Uterus (tissue), 3 donors: ENCODE measurements at regions not wholly inside any gene's neighbourhood (a gene's known extent, or its start where the extent isn't known, plus 50 kb on each side); places are given as distances from the start of the nearest gene placed in this dataset.
"Not testable (repeated sequence)": the region's sequence is repeated elsewhere in the genome, so short reads cannot be mapped to it uniquely, and the experiment has no call there.

Source experiments
- DNase-seq, 2 donors: peaks; one replicate each; pipeline ENCODE4 v3.0.0-alpha.2; 2019 to 2020
- H3K27ac ChIP-seq, 2 donors: fragments of 200-600 bp; sonication (generic); 1 replicate in 1 of 2; 2 replicates in 1 of 2; pipeline ENCODE4 v1.5.1; 2016 to 2018
- H3K27me3 ChIP-seq, 2 donors: fragments of 200-600 bp; sonication (generic); one replicate each; pipeline ENCODE4 v1.5.1; 2018 to 2019; ENCODE audit warnings: control low read depth in 1 of 2
- H3K36me3 ChIP-seq, 2 donors: fragments of 200-600 bp; sonication (generic); one replicate each; pipeline ENCODE4 v1.5.1; 2019; ENCODE audit warnings: control low read depth in 1 of 2
- H3K4me1 ChIP-seq, 2 donors: fragments of 200-600 bp; sonication (generic); one replicate each; pipeline ENCODE4 v1.5.1; 2018 to 2019; ENCODE audit warnings: control low read depth in 1 of 2
- H3K4me3 ChIP-seq, 2 donors: fragments of 200-600 bp; sonication (generic); 1 replicate in 1 of 2; 2 replicates in 1 of 2; pipeline ENCODE4 v1.5.1; 2018 to 2019; ENCODE audit warnings: mild to moderate bottlenecking in 1 of 2
- H3K9me3 ChIP-seq, 2 donors: fragments of 200-600 bp; sonication (generic); one replicate each; pipeline ENCODE4 v1.5.1; 2019; ENCODE audit warnings: control low read depth in 1 of 2
- POLR2A ChIP-seq, 2 donors: fragments of 450-650 bp; IDR thresholded peaks; one replicate each; pipeline ENCODE4 v1.6.1; 2016; ENCODE audit warnings: antibody characterized with exemption in 2 of 2, mild to moderate bottlenecking in 1 of 2, moderate library complexity in 1 of 2
- intact Hi-C: fragments of 100-400 bp; cut with DNase I; formaldehyde crosslinking; loops from one replicate; pipeline ENCODE4 v1.15.1; 2023; ENCODE audit warnings: low total_unique reads
- TF ChIP-seq, protein P1 (sequence below), 4 experiments: fragments of 200-600 bp in 2 of 4; fragments of 450-650 bp in 2 of 4; sonication (generic) in 2 of 4; IDR thresholded peaks; one replicate each; pipeline ENCODE4 v1.5.1; 2016 to 2019; ENCODE audit warnings: antibody characterized with exemption in 4 of 4, mild to moderate bottlenecking in 2 of 4, moderate library complexity in 1 of 4
- donor health status: DM: yes; HTN: yes; CAD: no.

DNA sequence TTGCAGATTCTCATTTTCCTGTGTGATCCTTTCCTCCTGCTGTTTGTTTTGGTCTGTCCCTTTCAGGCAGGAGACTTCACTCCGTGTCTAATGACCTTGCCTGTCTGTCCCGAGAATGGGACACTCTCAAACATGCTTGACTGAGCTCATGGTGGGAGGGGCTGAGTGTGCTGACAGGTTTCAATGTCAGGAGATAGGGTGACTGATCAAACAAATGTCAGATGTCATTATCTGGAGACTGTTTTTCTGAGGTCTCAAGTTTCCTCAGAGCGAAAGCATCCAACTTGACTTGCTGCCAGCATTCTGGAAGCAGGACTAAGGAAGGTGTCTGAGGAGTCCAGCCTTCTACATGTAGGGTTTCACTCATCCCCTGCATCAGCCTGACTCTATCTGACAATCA lies 228.8 kb upstream of the KIAA1217 start:
- H3K27me3 ChIP-seq: no peaks in the 10 kb centered on the region
- no peaks in the 10 kb centered on the region for H3K4me1 ChIP-seq
- DNase-seq: no peak
- no peaks in the 10 kb centered on the region for H3K9me3 ChIP-seq
- H3K27ac ChIP-seq: no peak overlapping the region
- intact Hi-C loops: no loop called here
- no peaks in the 10 kb centered on the region for H3K36me3 ChIP-seq
- TF ChIP-seq, protein P1, sequence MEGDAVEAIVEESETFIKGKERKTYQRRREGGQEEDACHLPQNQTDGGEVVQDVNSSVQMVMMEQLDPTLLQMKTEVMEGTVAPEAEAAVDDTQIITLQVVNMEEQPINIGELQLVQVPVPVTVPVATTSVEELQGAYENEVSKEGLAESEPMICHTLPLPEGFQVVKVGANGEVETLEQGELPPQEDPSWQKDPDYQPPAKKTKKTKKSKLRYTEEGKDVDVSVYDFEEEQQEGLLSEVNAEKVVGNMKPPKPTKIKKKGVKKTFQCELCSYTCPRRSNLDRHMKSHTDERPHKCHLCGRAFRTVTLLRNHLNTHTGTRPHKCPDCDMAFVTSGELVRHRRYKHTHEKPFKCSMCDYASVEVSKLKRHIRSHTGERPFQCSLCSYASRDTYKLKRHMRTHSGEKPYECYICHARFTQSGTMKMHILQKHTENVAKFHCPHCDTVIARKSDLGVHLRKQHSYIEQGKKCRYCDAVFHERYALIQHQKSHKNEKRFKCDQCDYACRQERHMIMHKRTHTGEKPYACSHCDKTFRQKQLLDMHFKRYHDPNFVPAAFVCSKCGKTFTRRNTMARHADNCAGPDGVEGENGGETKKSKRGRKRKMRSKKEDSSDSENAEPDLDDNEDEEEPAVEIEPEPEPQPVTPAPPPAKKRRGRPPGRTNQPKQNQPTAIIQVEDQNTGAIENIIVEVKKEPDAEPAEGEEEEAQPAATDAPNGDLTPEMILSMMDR (IDR thresholded peaks at IDR 0.05): no peak
- no peak for TF ChIP-seq POLR2A (IDR thresholded peaks at IDR 0.05)
- H3K4me3 ChIP-seq: no peak overlapping the region

DNA sequence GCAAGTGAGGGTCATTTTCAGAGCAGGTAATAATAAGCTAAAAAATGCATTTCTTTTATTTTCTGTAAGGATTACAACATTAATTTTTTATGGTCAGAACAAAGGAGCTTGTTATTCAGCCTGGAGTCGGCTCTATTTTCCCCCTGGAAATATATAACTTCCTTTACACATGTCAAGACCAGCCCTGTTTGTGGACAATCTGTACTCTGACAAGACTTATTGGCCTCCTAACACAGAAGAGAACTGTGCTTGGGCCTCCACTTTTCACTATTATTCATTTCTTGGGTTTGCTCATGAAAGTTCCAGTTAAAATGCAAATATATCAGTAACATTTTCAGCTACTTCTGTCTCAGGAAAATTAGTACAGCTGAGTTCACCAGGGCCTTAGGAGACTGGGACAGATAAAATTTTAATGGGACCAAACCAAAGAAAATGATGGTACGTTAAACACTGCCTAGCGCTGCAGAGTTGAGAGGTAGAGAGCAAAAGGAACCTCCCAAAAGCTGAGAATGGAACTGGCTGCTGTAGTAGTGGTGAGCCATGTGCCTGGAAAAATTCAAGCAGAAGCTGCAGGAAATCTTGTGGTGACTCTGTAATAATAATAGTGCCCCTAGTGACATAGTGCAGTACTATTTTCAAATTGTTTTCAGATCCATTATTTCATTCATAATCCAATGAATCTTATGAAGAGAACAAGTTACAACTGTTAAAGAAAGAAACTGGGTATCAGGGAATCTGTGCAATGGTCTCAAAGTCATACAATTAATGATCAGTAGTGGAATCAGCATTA lies 227.2 kb upstream of the KIAA1217 start:
- H3K4me1 ChIP-seq: no peaks in the 10 kb centered on the region
- no peak overlapping the region for H3K27ac ChIP-seq
- intact Hi-C loops: no loop called here
- no peaks in the 10 kb centered on the region for H3K27me3 ChIP-seq
- no peak overlapping the region for H3K4me3 ChIP-seq
- TF ChIP-seq, protein P1 (IDR thresholded peaks at IDR 0.05): no peak
- no peak for TF ChIP-seq POLR2A (IDR thresholded peaks at IDR 0.05)
- no peaks in the 10 kb centered on the region for H3K36me3 ChIP-seq
- H3K9me3 ChIP-seq: no peaks in the 10 kb centered on the region
- DNase-seq: no peak

DNA sequence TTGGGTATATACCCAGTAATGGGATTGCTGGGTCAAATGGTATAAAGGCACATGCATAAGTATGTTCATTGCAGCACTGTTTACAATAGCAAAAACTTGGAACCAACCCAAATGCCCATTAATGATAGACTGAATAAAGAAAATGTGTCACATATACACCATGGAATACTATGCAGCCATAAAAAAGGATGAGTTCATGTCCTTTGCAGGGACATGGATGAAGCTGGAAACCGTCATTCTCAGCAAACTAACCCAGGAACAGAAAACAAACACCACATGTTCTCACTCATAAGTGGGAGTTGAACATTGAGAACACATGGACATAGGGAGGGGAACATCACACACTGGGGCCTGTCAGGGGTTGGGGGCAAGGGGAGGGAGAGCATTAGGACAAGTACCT lies 224.5 kb upstream of the KIAA1217 start:
- intact Hi-C loops, DNase-seq, H3K4me1 ChIP-seq, H3K36me3 ChIP-seq, H3K4me3 ChIP-seq, H3K9me3 ChIP-seq, H3K27me3 ChIP-seq, H3K27ac ChIP-seq: not testable (repeated sequence)

DNA sequence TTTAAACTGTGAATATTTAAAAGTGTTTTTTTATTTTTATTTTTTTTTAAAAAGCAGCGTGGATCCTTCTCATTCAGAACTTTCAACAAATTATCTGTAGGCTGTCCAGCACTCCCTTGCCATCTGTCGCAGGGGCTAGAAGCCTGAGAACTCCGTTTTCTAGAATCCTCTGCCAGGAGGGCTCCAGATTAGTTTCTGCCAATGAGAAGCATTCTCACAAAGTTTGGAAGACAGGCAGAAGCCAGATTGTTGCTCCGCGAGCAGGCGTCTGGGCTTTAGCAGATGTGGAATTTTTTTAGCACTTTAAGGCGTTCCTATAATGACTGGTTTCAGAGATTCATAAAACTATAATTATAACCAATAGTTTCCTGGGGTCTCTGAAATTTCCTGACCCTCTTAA lies 220.9 kb upstream of the KIAA1217 start:
- Histone ChIP-seq H3K27me3 (no peaks in the 10 kb centered on the region), H3K27ac (no peak overlapping the region), H3K4me3 (no peak overlapping the region), H3K9me3 (no peaks in the 10 kb centered on the region), H3K4me1 (no peaks in the 10 kb centered on the region), H3K36me3 (no peaks in the 10 kb centered on the region)
- no peak for TF ChIP-seq POLR2A (IDR thresholded peaks at IDR 0.05)
- TF ChIP-seq, protein P1 (IDR thresholded peaks at IDR 0.05): no peak
- no peak for DNase-seq
- intact Hi-C loops: no loop called here

DNA sequence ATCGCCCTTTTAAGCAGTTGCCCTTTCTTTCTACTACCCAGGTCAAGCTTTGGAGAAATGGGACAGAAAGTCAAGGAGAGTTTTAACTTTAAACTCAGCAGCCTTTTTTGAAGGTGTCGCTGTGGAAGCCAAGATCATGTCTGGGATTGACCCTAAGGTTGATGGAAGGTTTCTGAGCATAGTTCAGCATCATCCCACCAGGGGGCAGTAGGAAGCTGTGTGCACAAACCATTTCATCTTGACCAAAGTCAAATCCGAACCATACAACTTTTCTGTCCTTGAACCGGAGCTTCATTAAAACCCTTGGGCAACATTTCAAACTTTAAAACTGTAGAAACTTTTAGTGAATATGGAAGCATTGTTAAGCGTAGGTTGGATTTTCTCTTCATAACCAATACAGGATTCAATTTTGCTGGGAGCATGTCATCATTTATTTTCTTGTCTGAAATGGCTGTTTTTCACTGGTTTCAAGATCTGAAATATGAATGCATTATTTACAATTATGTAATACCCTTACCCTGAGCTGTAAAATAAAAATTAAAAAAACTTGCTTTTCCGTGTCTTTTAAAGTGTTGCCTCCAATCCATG lies 214.4 kb upstream of the KIAA1217 start:
- H3K9me3 ChIP-seq: no peaks in the 10 kb centered on the region
- H3K4me3 ChIP-seq: no peak overlapping the region
- H3K4me1 ChIP-seq: no peaks in the 10 kb centered on the region
- DNase-seq: peak; percentile 18 to 25
- H3K27ac ChIP-seq: no peak overlapping the region
- no peaks in the 10 kb centered on the region for H3K27me3 ChIP-seq
- H3K36me3 ChIP-seq: no peaks in the 10 kb centered on the region
- intact Hi-C loops: no loop called here
- TF ChIP-seq POLR2A (IDR thresholded peaks at IDR 0.05): no peak
- TF ChIP-seq, protein P1 (IDR thresholded peaks at IDR 0.05): peak; percentile 38 to 71 (median 70)
